Stomach (tissue), 4 donors: ENCODE measurements at regions not wholly inside any gene's neighbourhood (a gene's known extent, or its start where the extent isn't known, plus 50 kb on each side); places are given as distances from the start of the nearest gene placed in this dataset.

Experiments
- CTCF ChIP-seq, 7 experiments: fragments of 450-650 bp in 4 of 7; fragments of 200-600 bp in 3 of 7; sonication (generic) in 3 of 7; IDR thresholded peaks; one replicate each; pipeline ENCODE4 v1.5.1; 2016 to 2019; ENCODE audit warnings: antibody characterized with exemption in 7 of 7, control low read depth in 2 of 7, mild to moderate bottlenecking in 1 of 7
- EP300 ChIP-seq: sonication (generic); formaldehyde crosslinking; IDR thresholded peaks from one replicate; pipeline ENCODE4 v1.6.1; 2017; ENCODE audit warnings: antibody characterized with exemption

GRCh38 chr14:98651037-98651436, 621.0 kb downstream of the BCL11B start:
- no peak for TF ChIP-seq CTCF (IDR thresholded peaks at IDR 0.05)
- TF ChIP-seq EP300: no peak
